Gastrocnemius medialis (tissue), 4 donors: ENCODE measurements at regions not wholly inside any gene's neighbourhood (a gene's known extent, or its start where the extent isn't known, plus 50 kb on each side); places are given as distances from the start of the nearest gene placed in this dataset.

Experiments used
- ATAC-seq, 2 donors: fragments of 150-250 bp; one replicate each; pipeline ENCODE4 v1.9.1; 2016
- DNase-seq, 2 donors: peaks; one replicate each; pipeline ENCODE4 v3.0.0-alpha.2; 2019
- H3K27ac ChIP-seq, 4 donors: fragments of 200-600 bp; sonication (generic); 1 replicate in 1 of 4; 2 replicates in 3 of 4; pipeline ENCODE4 v1.5.1; 2016 to 2018; ENCODE audit warnings: mild to moderate bottlenecking in 2 of 4, moderate library complexity in 1 of 4
- H3K27me3 ChIP-seq, 3 donors: fragments of 200-600 bp; sonication (generic) in 2 of 3; 1 replicate in 1 of 3; 2 replicates in 2 of 3; pipeline versions ENCODE4 v1.5.1 to v1.6.0; 2016 to 2019; ENCODE audit warnings: mild to moderate bottlenecking in 1 of 3, moderate library complexity in 1 of 3
- H3K36me3 ChIP-seq, 2 donors: fragments of 200-600 bp; sonication (generic) in 1 of 2; one replicate each; pipeline ENCODE4 v1.5.1; 2017 to 2018
- H3K4me1 ChIP-seq, 2 donors: fragments of 200-600 bp; sonication (generic) in 1 of 2; one replicate each; pipeline ENCODE4 v1.5.1; 2016 to 2017; ENCODE audit warnings: mild to moderate bottlenecking in 2 of 2
- H3K4me3 ChIP-seq, 4 donors: fragments of 200-600 bp; sonication (generic) in 3 of 4; 1 replicate in 1 of 4; 2 replicates in 3 of 4; pipeline ENCODE4 v1.5.1; 2016 to 2019; ENCODE audit warnings: mild to moderate bottlenecking in 2 of 4
- H3K9me3 ChIP-seq, 3 donors: fragments of 200-600 bp; sonication (generic) in 2 of 3; 1 replicate in 1 of 3; 2 replicates in 2 of 3; pipeline ENCODE4 v1.5.1; 2016 to 2019
- POLR2A ChIP-seq, 2 donors: fragments of 450-650 bp; IDR thresholded peaks; one replicate each; pipeline ENCODE4 v1.6.1; 2017; ENCODE audit warnings: antibody characterized with exemption in 2 of 2, mild to moderate bottlenecking in 2 of 2, moderate library complexity in 2 of 2
- in situ Hi-C, 4 donors: fragments of 200-750 bp; cut with MboI; loops; one replicate each; pipeline versions ENCODE4 v1.15.0 to v1.8.0; 2017; ENCODE audit warnings: low sequenced_read_pairs in 4 of 4
- intact Hi-C: fragments of 100-400 bp; cut with DNase I; formaldehyde crosslinking; loops from one replicate; pipeline ENCODE4 v1.15.1; 2023; ENCODE audit warnings: low total_unique reads
- TF ChIP-seq, protein P1 (sequence below), 5 experiments: fragments of 450-650 bp in 3 of 5; fragments of 200-600 bp in 2 of 5; sonication (generic) in 2 of 5; IDR thresholded peaks in 4 of 5; conservative IDR thresholded peaks in 1 of 5; 1 replicate in 4 of 5; 2 replicates in 1 of 5; pipeline ENCODE4 v1.5.1; 2016 to 2019; ENCODE audit warnings: antibody characterized with exemption in 5 of 5, mild to moderate bottlenecking in 3 of 5, moderate library complexity in 3 of 5

DNA sequence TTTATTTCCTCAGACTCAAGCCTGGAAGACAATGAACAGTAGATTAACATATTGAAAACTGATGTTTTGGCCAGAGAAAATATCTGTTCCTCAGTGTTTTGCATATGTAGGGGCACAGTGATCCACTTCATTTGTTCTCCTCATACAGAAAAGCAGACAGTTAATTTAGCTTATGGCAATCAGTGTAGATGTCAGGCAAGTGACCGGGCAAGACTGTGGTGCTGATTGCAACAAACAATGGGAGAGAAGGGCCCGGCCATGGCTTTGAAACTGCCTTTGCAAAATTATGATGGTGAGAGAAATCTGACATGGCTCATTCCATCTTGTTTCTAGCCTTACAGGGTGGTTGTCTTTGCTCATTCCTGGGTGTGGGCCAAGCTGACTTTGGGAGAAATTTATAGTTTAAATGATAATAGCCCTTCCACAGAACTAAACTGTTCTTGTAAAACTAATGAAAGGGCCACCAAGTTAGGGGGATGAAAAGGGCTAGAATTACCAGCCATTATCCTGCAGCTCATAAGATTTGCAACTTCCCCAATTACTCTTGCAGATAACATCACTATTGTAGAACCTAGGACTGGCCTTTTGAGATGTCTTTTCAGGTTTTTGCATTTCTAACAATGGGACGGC lies 220.3 kb downstream of the KTN1 start:
- intact Hi-C loops = no loop called here
- in situ Hi-C loops = no loop called here
- no peak overlapping the region for H3K27ac ChIP-seq
- ATAC-seq (no peak), DNase-seq (no peak)
- H3K4me3 ChIP-seq = no peak overlapping the region
- TF ChIP-seq, protein P1, sequence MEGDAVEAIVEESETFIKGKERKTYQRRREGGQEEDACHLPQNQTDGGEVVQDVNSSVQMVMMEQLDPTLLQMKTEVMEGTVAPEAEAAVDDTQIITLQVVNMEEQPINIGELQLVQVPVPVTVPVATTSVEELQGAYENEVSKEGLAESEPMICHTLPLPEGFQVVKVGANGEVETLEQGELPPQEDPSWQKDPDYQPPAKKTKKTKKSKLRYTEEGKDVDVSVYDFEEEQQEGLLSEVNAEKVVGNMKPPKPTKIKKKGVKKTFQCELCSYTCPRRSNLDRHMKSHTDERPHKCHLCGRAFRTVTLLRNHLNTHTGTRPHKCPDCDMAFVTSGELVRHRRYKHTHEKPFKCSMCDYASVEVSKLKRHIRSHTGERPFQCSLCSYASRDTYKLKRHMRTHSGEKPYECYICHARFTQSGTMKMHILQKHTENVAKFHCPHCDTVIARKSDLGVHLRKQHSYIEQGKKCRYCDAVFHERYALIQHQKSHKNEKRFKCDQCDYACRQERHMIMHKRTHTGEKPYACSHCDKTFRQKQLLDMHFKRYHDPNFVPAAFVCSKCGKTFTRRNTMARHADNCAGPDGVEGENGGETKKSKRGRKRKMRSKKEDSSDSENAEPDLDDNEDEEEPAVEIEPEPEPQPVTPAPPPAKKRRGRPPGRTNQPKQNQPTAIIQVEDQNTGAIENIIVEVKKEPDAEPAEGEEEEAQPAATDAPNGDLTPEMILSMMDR (IDR thresholded peaks at IDR 0.05 in 4 of 5, conservative IDR thresholded peaks at IDR 0.05 in 1 of 5) = no peak
- no peak for TF ChIP-seq POLR2A (IDR thresholded peaks at IDR 0.05)
- no peaks in the 10 kb centered on the region for H3K4me1 ChIP-seq
- no peaks in the 10 kb centered on the region for H3K36me3 ChIP-seq
- no peaks in the 10 kb centered on the region for H3K9me3 ChIP-seq
- no peaks in the 10 kb centered on the region for H3K27me3 ChIP-seq

DNA sequence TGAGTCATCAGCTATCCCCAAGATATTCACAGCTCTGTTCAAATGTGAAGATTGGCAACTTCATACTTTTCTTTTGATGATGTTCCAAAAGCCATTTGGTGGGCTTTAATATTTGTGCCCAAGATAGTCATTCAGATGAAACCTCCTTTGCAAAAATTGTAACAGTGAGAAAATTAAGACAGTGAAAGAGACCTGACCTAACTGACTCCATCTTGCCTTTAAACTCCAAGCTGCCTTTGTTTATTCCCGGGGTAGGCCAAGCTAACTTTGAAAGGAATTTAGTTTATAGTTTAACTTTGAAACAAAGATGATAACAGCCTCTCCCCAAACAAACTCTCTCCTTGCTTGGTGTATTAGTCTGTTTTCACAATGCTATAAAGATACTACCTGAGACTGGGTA lies 221.1 kb downstream of the KTN1 start:
- Histone ChIP-seq H3K4me1 (no peaks in the 10 kb centered on the region), H3K4me3 (no peak overlapping the region), H3K27me3 (no peaks in the 10 kb centered on the region), H3K36me3 (no peaks in the 10 kb centered on the region), H3K9me3 (no peaks in the 10 kb centered on the region), H3K27ac (no peak overlapping the region)
- intact Hi-C loops = no loop called here
- no peak for DNase-seq
- in situ Hi-C loops = no loop called here
- no peak for ATAC-seq
- TF ChIP-seq, protein P1 (IDR thresholded peaks at IDR 0.05 in 4 of 5, conservative IDR thresholded peaks at IDR 0.05 in 1 of 5) = no peak
- TF ChIP-seq POLR2A (IDR thresholded peaks at IDR 0.05) = no peak

DNA sequence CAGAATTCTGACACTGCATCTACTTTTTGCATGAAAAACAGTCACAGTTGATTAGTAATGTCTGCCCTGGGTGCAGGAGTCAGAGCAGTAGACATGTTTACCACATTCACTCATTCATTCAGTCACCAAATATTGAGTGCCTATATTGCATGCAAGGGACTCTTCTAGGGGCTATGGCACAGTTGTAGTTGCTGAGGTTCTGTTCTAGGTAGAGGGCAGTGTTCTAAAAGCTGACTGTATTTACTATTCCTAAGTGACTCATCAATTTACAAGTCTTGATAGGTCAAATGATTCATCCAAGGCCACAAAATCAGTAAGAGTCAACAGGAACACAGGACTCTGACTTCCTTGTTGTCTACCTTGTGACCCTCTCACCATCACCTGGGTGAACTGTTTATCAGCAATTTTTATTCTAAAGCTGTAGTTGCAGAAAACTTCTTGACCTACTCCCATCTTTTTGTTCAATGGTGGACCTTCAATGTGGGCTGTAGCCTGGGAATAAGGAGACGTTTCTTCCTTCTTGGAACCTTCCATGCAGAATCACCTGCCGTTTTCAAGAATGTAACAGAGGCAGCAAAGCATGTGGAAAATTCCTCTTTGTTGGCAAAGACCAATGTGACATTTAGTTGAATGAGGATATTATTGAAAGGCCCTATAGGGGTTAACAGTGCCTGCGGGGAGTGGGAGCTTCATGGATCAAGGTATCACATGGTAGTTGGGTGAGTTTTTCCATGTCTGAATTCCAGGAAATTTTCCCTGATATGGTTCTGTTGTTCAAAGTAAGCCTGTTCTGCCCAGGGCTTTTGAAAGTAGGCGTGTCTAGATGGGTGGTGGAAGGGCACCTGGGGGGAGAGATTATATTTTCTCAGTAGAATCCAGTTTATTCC lies 223.2 kb downstream of the KTN1 start:
- Histone ChIP-seq H3K36me3 (no peaks in the 10 kb centered on the region), H3K4me3 (no peak overlapping the region), H3K4me1 (peaks cover 0 to 4% of the 10 kb centered on the region in 2 donors), H3K9me3 (no peaks in the 10 kb centered on the region), H3K27me3 (no peaks in the 10 kb centered on the region), H3K27ac (no peak overlapping the region)
- TF ChIP-seq, protein P1 (IDR thresholded peaks at IDR 0.05 in 4 of 5, conservative IDR thresholded peaks at IDR 0.05 in 1 of 5) = no peak
- TF ChIP-seq POLR2A (IDR thresholded peaks at IDR 0.05) = no peak
- no peak for ATAC-seq
- in situ Hi-C loops = no loop called here
- no peak for DNase-seq
- intact Hi-C loops = no loop called here

DNA sequence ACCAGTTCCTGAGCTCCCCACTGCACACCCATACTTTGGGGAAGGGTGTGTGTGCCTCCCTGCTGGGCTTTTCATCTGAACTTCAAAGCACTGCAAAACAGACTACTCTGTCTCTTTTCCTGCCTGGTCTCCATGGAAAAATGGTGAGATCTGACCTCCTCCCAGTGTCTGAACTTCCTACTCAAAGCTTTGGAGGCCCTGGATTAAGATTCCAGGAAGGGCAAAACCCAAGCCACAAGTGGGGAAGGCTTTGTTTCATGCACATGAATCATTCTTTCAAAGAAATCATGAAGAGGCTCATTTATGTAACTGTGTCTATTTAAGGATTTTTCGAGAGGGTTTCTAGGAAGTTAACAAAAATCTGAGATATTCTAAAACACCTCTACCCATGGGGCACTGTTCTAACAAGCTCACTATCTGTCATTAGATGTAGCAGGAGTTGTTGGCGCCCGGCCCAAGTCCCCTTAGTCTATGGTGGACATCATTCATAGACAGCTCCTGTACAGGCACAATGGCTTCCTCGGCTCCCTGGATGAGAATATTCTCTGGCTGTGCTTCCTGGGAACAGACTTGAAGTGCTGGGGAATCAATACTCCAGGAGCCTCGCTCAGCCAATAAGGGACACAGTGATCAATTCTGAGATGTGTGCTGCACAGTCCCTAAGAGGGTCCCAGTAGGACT lies 224.0 kb downstream of the KTN1 start:
- ATAC-seq (no peak), DNase-seq (no peak)
- intact Hi-C loops (no loop called here), in situ Hi-C loops (no loop called here)
- Histone ChIP-seq H3K36me3 (no peaks in the 10 kb centered on the region), H3K27ac (no peak overlapping the region), H3K27me3 (no peaks in the 10 kb centered on the region), H3K4me1 (peaks cover 0 to 4% of the 10 kb centered on the region in 2 donors), H3K9me3 (no peaks in the 10 kb centered on the region), H3K4me3 (no peak overlapping the region)
- TF ChIP-seq, protein P1 (IDR thresholded peaks at IDR 0.05 in 4 of 5, conservative IDR thresholded peaks at IDR 0.05 in 1 of 5) = no peak
- no peak for TF ChIP-seq POLR2A (IDR thresholded peaks at IDR 0.05)
